A549 (cell line): ENCODE measurements at regions not wholly inside any gene's neighbourhood (a gene's known extent, or its start where the extent isn't known, plus 50 kb on each side); places are given as distances from the start of the nearest gene placed in this dataset.

Source experiments
- ATAC-seq, 2 experiments: fragments of 200-7000 bp in 1 of 2; fragments of >200 bp in 1 of 2; cut with Nextera tagmentation in 1 of 2; cut with Tn5 transposase in 1 of 2; 3 replicates each; pipeline versions ENCODE4 v1.8.0 to v1.9.1; 2018 to 2020; ENCODE audit warnings: mild to moderate bottlenecking in 1 of 2, moderate library complexity in 1 of 2
- CTCF ChIA-PET: fragments of 300-600 bp; sonication (Branson Sonifier 250); formaldehyde crosslinking; extraction: SDS; loops from one replicate; lab custom pipeline; 2021; ENCODE audit warnings: antibody characterized with exemption, inconsistent platforms; lab: Yijun Ruan, JAX
- POLR2A ChIA-PET: fragments of 350-600 bp; formaldehyde crosslinking; extraction: SDS; loops from one replicate; lab custom pipeline; 2021; ENCODE audit warnings: antibody characterized with exemption, inconsistent platforms; lab: Yijun Ruan, JAX
- DNase-seq, 2 experiments: peaks; one replicate each; pipeline versions ENCODE4 v3.0.0 to v3.0.0-alpha.2; 2011 to 2016; ENCODE audit warnings: low read depth in 1 of 2, low spot score in 1 of 2
- FAIRE-seq: peaks from 2 replicates; lab custom pipeline; 2011; peaks lifted over from hg19 to GRCh38; lab: Jason Lieb, UNC
- H3K27ac ChIP-seq, 2 experiments: fragments of >200 bp; sonication (Bioruptor Twin); formaldehyde crosslinking; 3 replicates each; pipeline ENCODE4 v1.5.1; 2016 to 2017
- H3K4me1 ChIP-seq: fragments of >200 bp; sonication (Bioruptor Twin); formaldehyde crosslinking; 3 replicates; pipeline ENCODE4 v1.6.1; 2016
- H3K4me2 ChIP-seq: fragments of >200 bp; sonication (Bioruptor Twin); formaldehyde crosslinking; 3 replicates; pipeline ENCODE4 v1.6.1; 2016
- H3K4me3 ChIP-seq: fragments of >200 bp; sonication (Bioruptor Twin); formaldehyde crosslinking; 3 replicates; pipeline ENCODE4 v1.5.1; 2016
- H3K9me3 ChIP-seq: fragments of >200 bp; sonication (Bioruptor Twin); formaldehyde crosslinking; 3 replicates; pipeline ENCODE4 v1.6.1; 2016
- CEBPB ChIP-seq, 2 experiments: fragments of >200 bp in 1 of 2; sonication (Bioruptor Twin) in 1 of 2; formaldehyde crosslinking in 1 of 2; IDR thresholded peaks; 2 replicates each; pipeline ENCODE4 v1.6.1; 2012 to 2016
- CHD4 ChIP-seq: fragments of 200-600 bp; sonication (generic); IDR thresholded peaks from 2 replicates; pipeline ENCODE4 v1.6.1; 2016; ENCODE audit warnings: antibody characterized with exemption, mild to moderate bottlenecking, borderline replicate concordance
- EP300 ChIP-seq, 2 experiments: fragments of >200 bp; sonication (Bioruptor Twin); formaldehyde crosslinking; IDR thresholded peaks; 2 replicates in 1 of 2; 3 replicates in 1 of 2; pipeline ENCODE4 v1.6.1; 2016 to 2017
- FOSB ChIP-seq: fragments of 250-450 bp; sonication (Bioruptor Pico); IDR thresholded peaks from 2 replicates; pipeline ENCODE4 v1.5.0; 2020; ENCODE audit warnings: mild to moderate bottlenecking, moderate library complexity
- FOXS1 ChIP-seq: fragments of 250-450 bp; sonication (Bioruptor Pico); IDR thresholded peaks from 2 replicates; pipeline ENCODE4 v1.5.0; 2020; ENCODE audit warnings: mild to moderate bottlenecking, moderate library complexity
- GATA3 ChIP-seq: IDR thresholded peaks from 2 replicates; pipeline ENCODE4 v1.6.1; 2012; ENCODE audit warnings: borderline replicate concordance
- HMGXB4 ChIP-seq: fragments of 250-450 bp; sonication (Bioruptor Pico); IDR thresholded peaks from 2 replicates; pipeline ENCODE4 v1.5.0; 2021; ENCODE audit warnings: mild to moderate bottlenecking, moderate library complexity, borderline replicate concordance
- HOXA7 ChIP-seq: fragments of 250-450 bp; sonication (Bioruptor Pico); IDR thresholded peaks from 2 replicates; pipeline ENCODE4 v1.5.0; 2020; ENCODE audit warnings: mild to moderate bottlenecking, moderate library complexity
- JUN ChIP-seq, 2 experiments: fragments of >200 bp; sonication (Bioruptor Twin); formaldehyde crosslinking; IDR thresholded peaks; 2 replicates in 1 of 2; 3 replicates in 1 of 2; pipeline ENCODE4 v1.6.1; 2016 to 2017
- JUNB ChIP-seq: fragments of >200 bp; sonication (Bioruptor Twin); formaldehyde crosslinking; IDR thresholded peaks from 2 replicates; pipeline ENCODE4 v1.6.1; 2016
- KDM1A ChIP-seq: fragments of 200-600 bp; sonication (generic); IDR thresholded peaks from 2 replicates; pipeline ENCODE4 v1.6.1; 2016; ENCODE audit warnings: low read depth, mild to moderate bottlenecking
- MYC ChIP-seq: IDR thresholded peaks from 2 replicates; pipeline ENCODE4 v1.6.1; 2012; ENCODE audit warnings: mild to moderate bottlenecking, inconsistent platforms, low read length, improper control_type of control experiment, borderline replicate concordance
- NFE2L2 ChIP-seq: fragments of 150-350 bp; conservative IDR thresholded peaks from 2 replicates; pipeline ENCODE4 v1.6.1; 2014; ENCODE audit warnings: low read length
- NPAS2 ChIP-seq: fragments of 250-450 bp; sonication (Bioruptor Pico); IDR thresholded peaks from 2 replicates; pipeline ENCODE4 v1.8.0; 2022; ENCODE audit warnings: mild to moderate bottlenecking, moderate library complexity, borderline replicate concordance
- NR3C1 ChIP-seq: fragments of >200 bp; sonication (Bioruptor Twin); formaldehyde crosslinking; IDR thresholded peaks from 3 replicates; pipeline ENCODE4 v1.6.1; 2017
- POLR2A ChIP-seq: IDR thresholded peaks from 2 replicates; pipeline ENCODE4 v1.6.1; 2012; ENCODE audit warnings: mild to moderate bottlenecking, low read length
- POLR2AphosphoS2 ChIP-seq: conservative IDR thresholded peaks from 2 replicates; pipeline ENCODE4 v1.6.1; 2012; ENCODE audit warnings: low read length, improper control_type of control experiment, inconsistent platforms
- RAD21 ChIP-seq, 2 experiments: fragments of >200 bp in 1 of 2; sonication (Bioruptor Twin) in 1 of 2; formaldehyde crosslinking in 1 of 2; IDR thresholded peaks in 1 of 2; conservative IDR thresholded peaks in 1 of 2; 2 replicates in 1 of 2; 3 replicates in 1 of 2; pipeline ENCODE4 v1.6.1; 2012 to 2018; ENCODE audit warnings: inconsistent platforms in 1 of 2
- RFX5 ChIP-seq: fragments of 450-650 bp; IDR thresholded peaks from 2 replicates; pipeline ENCODE4 v1.7.1; 2014; ENCODE audit warnings: antibody characterized with exemption, mild to moderate bottlenecking, moderate library complexity
- RNF2 ChIP-seq: fragments of 200-600 bp; sonication (generic); IDR thresholded peaks from 2 replicates; pipeline ENCODE4 v1.6.1; 2016; ENCODE audit warnings: low read depth, mild to moderate bottlenecking, antibody characterized with exemption, moderate library complexity, borderline replicate concordance
- SREBF2 ChIP-seq: fragments of 450-650 bp; IDR thresholded peaks from 2 replicates; pipeline ENCODE4 v1.6.1; 2014; ENCODE audit warnings: mild to moderate bottlenecking, moderate library complexity
- TP53 ChIP-seq: fragments of 250-450 bp; sonication (Bioruptor Pico); IDR thresholded peaks from 2 replicates; pipeline ENCODE4 v1.5.0; 2021; ENCODE audit warnings: mild to moderate bottlenecking, moderate library complexity
- USF2 ChIP-seq: fragments of 450-650 bp; IDR thresholded peaks from 2 replicates; pipeline ENCODE4 v1.6.1; 2014; ENCODE audit warnings: antibody characterized with exemption
- ZC3H11A ChIP-seq: fragments of 450-650 bp; IDR thresholded peaks from 2 replicates; pipeline ENCODE4 v1.6.1; 2014; ENCODE audit warnings: antibody characterized with exemption, mild to moderate bottlenecking
- ZFP36 ChIP-seq: fragments of 450-650 bp; IDR thresholded peaks from 2 replicates; pipeline ENCODE4 v1.6.1; 2014; ENCODE audit warnings: borderline replicate concordance; ENCODE audit not compliant: partially characterized antibody
- WGBS: methylation state at CpG from one replicate; pipeline ENCODE4 v1.1.6; 2017; ENCODE audit errors: missing lambda C conversion rate; 5-methylcytosine and 5-hydroxymethylcytosine counted together
- TF ChIP-seq, protein P1 (sequence below): fragments of 200-600 bp; sonication (generic); IDR thresholded peaks from 2 replicates; pipeline ENCODE4 v1.6.1; 2016; ENCODE audit warnings: antibody characterized with exemption, mild to moderate bottlenecking, moderate library complexity

GRCh38 chr2:186098821-186099220 is 360.2 kb downstream of the FSIP2 start:
- ChIA-PET POLR2A (no interaction called here), CTCF (no interaction called here)
- Histone ChIP-seq H3K4me3 (no peak overlapping the region), H3K4me2 (no peak overlapping the region), H3K4me1 (no peaks in the 10 kb centered on the region), H3K9me3 (no peaks in the 10 kb centered on the region), H3K27ac (no peak overlapping the region)
- ATAC-seq = no peak
- no peak for FAIRE-seq
- TF ChIP-seq POLR2AphosphoS2 (no peak), ZC3H11A (no peak), EP300 (IDR thresholded peaks at IDR 0.05) (no peak)
- WGBS = 4% methylated on average over 1 of the region's 1 CpG
- no peak for DNase-seq

GRCh38 chr2:186099826-186100225 is 361.2 kb downstream of the FSIP2 start:
- Histone ChIP-seq H3K9me3 (no peaks in the 10 kb centered on the region), H3K4me2 (no peak overlapping the region), H3K4me1 (no peaks in the 10 kb centered on the region), H3K27ac (no peak overlapping the region), H3K4me3 (no peak overlapping the region)
- ATAC-seq (no peak), DNase-seq (no peak), FAIRE-seq (no peak)
- POLR2A ChIA-PET = no interaction called here
- WGBS = 6% methylated on average over 2 of the region's 2 CpGs
- TF ChIP-seq CHD4 (no peak), RFX5 (no peak), NPAS2 (CRISPR knock-in tag) (no peak), POLR2AphosphoS2 (no peak), TP53 (no peak), POLR2A (no peak)
- CTCF ChIA-PET = no interaction called here

DNA sequence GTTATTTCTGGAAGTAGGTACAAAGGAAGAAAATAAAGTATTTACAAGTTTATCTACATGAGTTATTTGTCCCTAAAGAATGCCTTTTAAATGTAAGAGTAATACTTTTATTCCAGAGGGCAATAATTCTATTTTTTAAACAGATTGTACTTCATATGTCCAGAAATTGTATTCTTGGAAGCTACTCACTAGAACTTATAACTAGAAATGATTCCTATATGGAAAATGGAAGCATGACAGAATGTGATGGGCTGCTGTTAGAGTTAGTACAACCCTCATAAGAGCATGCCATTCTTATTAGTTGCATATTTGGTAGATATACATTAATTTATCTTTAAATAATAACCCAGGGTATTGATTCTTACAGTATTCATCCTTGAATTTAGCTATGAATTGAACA is 362.0 kb downstream of the FSIP2 start:
- POLR2A ChIA-PET = no interaction called here
- H3K9me3 ChIP-seq = no peaks in the 10 kb centered on the region
- CTCF ChIA-PET = no interaction called here
- ATAC-seq (no peak), FAIRE-seq (no peak)
- no peak overlapping the region for H3K27ac ChIP-seq
- H3K4me2 ChIP-seq = no peak overlapping the region
- TF ChIP-seq USF2 (no peak), ZFP36 (no peak), HMGXB4 (no peak), CHD4 (no peak), MYC (no peak), RNF2 (no peak), JUNB (no peak), HOXA7 (CRISPR knock-in tag) (no peak), KDM1A (no peak), FOXS1 (CRISPR knock-in tag) (no peak), JUN (IDR thresholded peaks at IDR 0.05) (no peak), FOSB (CRISPR knock-in tag) (no peak), NR3C1 (no peak), GATA3 (no peak), RAD21 (conservative IDR thresholded peaks at IDR 0.05 in 1 of 2, IDR thresholded peaks at IDR 0.05 in 1 of 2) (no peak), NFE2L2 (no peak), CEBPB (IDR thresholded peaks at IDR 0.05) (no peak), SREBF2 (no peak)
- TF ChIP-seq, protein P1, sequence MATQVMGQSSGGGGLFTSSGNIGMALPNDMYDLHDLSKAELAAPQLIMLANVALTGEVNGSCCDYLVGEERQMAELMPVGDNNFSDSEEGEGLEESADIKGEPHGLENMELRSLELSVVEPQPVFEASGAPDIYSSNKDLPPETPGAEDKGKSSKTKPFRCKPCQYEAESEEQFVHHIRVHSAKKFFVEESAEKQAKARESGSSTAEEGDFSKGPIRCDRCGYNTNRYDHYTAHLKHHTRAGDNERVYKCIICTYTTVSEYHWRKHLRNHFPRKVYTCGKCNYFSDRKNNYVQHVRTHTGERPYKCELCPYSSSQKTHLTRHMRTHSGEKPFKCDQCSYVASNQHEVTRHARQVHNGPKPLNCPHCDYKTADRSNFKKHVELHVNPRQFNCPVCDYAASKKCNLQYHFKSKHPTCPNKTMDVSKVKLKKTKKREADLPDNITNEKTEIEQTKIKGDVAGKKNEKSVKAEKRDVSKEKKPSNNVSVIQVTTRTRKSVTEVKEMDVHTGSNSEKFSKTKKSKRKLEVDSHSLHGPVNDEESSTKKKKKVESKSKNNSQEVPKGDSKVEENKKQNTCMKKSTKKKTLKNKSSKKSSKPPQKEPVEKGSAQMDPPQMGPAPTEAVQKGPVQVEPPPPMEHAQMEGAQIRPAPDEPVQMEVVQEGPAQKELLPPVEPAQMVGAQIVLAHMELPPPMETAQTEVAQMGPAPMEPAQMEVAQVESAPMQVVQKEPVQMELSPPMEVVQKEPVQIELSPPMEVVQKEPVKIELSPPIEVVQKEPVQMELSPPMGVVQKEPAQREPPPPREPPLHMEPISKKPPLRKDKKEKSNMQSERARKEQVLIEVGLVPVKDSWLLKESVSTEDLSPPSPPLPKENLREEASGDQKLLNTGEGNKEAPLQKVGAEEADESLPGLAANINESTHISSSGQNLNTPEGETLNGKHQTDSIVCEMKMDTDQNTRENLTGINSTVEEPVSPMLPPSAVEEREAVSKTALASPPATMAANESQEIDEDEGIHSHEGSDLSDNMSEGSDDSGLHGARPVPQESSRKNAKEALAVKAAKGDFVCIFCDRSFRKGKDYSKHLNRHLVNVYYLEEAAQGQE = no peak
- TF ChIP-seq, all 56 proteins: peak for 0
- Histone ChIP-seq H3K4me1 (no peaks in the 10 kb centered on the region), H3K4me3 (no peak overlapping the region)
- DNase-seq = no peak
